ENCODE measurements at regions not wholly inside any gene's neighbourhood (a gene's known extent, or its start where the extent isn't known, plus 50 kb on each side); places are given as distances from the start of the nearest gene placed in this dataset.

DNA sequence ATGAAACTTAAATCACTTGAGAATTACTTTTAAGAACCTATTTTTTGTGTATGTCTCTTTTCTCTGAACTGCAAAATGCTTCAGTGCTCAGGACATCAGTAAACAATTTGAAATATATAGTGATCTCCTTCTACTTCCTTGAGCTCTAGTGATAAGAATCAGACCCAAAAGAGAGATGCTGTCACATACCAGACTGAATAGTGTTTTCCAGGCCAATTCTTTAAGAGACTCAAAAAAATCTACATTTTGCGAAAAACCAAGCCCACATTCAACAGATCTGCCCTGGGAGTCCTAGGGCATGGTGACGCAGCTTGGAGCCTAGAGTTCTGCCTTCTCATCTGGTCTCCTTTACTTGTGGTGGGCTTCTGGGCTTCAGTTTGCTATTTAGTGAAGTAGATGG is 72.1 kb upstream of the SLC13A1 start:
- Histone ChIP-seq H3K9ac (ENCODE audit: low read length) (no peak overlapping the region), H4K20me1 (ENCODE audit: insufficient read depth, low read length) (no peaks in the 10 kb centered on the region), H3K9me2 (ENCODE audit: low read depth, low read length) (no peaks in the 10 kb centered on the region), H2AFZ (ENCODE audit: low read length) (no peak overlapping the region), H3K79me2 (ENCODE audit: insufficient read depth, low read length) (no peaks in the 10 kb centered on the region), H3K27ac (ENCODE audit: low read depth, low read length, poor library complexity, severe bottlenecking) (no peak overlapping the region), H3K36me3 (ENCODE audit: insufficient read depth, low read length) (no peaks in the 10 kb centered on the region), H3K4me2 (ENCODE audit: low read length) (no peak overlapping the region), H3K9me3 (ENCODE audit: low read length) (no peaks in the 10 kb centered on the region), H3K27me3 (ENCODE audit: insufficient read depth, low read length) (no peaks in the 10 kb centered on the region), H3K4me1 (ENCODE audit: insufficient read depth, low read length, severe bottlenecking) (no peaks in the 10 kb centered on the region), H3K4me3 (ENCODE audit: low read depth, low read length, poor library complexity, severe bottlenecking) (no peak overlapping the region), H3F3A (ENCODE audit: insufficient read depth, low read length) (no peaks in the 10 kb centered on the region)
- no peak for TF ChIP-seq EZH2 (IDR thresholded peaks at IDR 0.05; ENCODE audit: borderline replicate concordance, low read length)
- TF ChIP-seq, protein P1, sequence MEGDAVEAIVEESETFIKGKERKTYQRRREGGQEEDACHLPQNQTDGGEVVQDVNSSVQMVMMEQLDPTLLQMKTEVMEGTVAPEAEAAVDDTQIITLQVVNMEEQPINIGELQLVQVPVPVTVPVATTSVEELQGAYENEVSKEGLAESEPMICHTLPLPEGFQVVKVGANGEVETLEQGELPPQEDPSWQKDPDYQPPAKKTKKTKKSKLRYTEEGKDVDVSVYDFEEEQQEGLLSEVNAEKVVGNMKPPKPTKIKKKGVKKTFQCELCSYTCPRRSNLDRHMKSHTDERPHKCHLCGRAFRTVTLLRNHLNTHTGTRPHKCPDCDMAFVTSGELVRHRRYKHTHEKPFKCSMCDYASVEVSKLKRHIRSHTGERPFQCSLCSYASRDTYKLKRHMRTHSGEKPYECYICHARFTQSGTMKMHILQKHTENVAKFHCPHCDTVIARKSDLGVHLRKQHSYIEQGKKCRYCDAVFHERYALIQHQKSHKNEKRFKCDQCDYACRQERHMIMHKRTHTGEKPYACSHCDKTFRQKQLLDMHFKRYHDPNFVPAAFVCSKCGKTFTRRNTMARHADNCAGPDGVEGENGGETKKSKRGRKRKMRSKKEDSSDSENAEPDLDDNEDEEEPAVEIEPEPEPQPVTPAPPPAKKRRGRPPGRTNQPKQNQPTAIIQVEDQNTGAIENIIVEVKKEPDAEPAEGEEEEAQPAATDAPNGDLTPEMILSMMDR (IDR thresholded peaks at IDR 0.05; ENCODE audit: low read length), result no peak

DNA sequence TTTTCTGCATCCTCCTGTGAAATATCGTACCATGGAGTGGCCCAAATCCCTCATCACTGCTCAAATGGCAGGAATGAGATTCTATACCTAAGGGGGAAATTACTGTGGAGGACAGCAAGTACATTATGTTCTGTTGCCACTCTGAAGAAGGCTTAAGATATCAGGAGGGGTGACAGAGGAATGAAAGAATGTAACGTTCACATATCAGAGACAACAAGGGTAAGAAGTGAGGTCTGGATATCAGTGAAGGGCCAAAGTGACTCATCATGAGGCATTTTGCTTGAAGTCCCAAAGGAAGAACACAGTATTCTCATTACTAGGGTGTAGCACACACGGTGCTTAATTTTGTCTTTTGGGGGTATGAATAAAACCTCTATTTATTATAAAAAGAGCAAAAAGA is 71.5 kb upstream of the SLC13A1 start:
- no peak for TF ChIP-seq EZH2 (IDR thresholded peaks at IDR 0.05; ENCODE audit: borderline replicate concordance, low read length)
- TF ChIP-seq, protein P1 (IDR thresholded peaks at IDR 0.05; ENCODE audit: low read length), result no peak
- Histone ChIP-seq H3K27me3 (ENCODE audit: insufficient read depth, low read length) (no peaks in the 10 kb centered on the region), H2AFZ (ENCODE audit: low read length) (no peak overlapping the region), H3K9me2 (ENCODE audit: low read depth, low read length) (no peaks in the 10 kb centered on the region), H3K4me3 (ENCODE audit: low read depth, low read length, poor library complexity, severe bottlenecking) (no peak overlapping the region), H3F3A (ENCODE audit: insufficient read depth, low read length) (no peaks in the 10 kb centered on the region), H3K4me1 (ENCODE audit: insufficient read depth, low read length, severe bottlenecking) (no peaks in the 10 kb centered on the region), H3K27ac (ENCODE audit: low read depth, low read length, poor library complexity, severe bottlenecking) (no peak overlapping the region), H3K9me3 (ENCODE audit: low read length) (no peaks in the 10 kb centered on the region), H3K36me3 (ENCODE audit: insufficient read depth, low read length) (no peaks in the 10 kb centered on the region), H4K20me1 (ENCODE audit: insufficient read depth, low read length) (no peaks in the 10 kb centered on the region), H3K9ac (ENCODE audit: low read length) (no peak overlapping the region), H3K79me2 (ENCODE audit: insufficient read depth, low read length) (no peaks in the 10 kb centered on the region), H3K4me2 (ENCODE audit: low read length) (no peak overlapping the region)

DNA sequence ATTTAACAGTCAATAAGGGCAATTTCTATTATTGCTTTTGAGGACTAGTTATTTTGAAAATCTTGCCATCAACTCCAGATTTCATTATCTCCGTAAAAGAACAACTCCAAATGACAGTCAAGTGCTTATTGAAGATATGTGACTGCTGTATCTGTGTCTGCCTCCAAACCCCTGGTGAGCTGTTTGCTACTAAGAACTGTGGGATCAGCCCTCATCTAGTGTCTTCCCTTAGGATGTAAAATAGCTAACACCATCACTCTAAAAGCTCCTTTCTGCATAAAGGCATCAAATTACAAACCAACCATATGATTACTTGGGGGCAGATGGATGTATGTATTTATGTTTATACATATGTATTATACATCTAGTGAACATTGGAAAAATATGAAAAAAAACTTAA is 70.8 kb upstream of the SLC13A1 start:
- H3K9me3 ChIP-seq (ENCODE audit: low read length), result no peaks in the 10 kb centered on the region
- H2AFZ ChIP-seq (ENCODE audit: low read length), result no peak overlapping the region
- no peaks in the 10 kb centered on the region for H3K36me3 ChIP-seq (ENCODE audit: insufficient read depth, low read length)
- no peak overlapping the region for H3K9ac ChIP-seq (ENCODE audit: low read length)
- H3K4me3 ChIP-seq (ENCODE audit: low read depth, low read length, poor library complexity, severe bottlenecking), result no peak overlapping the region
- H3K27ac ChIP-seq (ENCODE audit: low read depth, low read length, poor library complexity, severe bottlenecking), result no peak overlapping the region
- no peaks in the 10 kb centered on the region for H3K9me2 ChIP-seq (ENCODE audit: low read depth, low read length)
- H3K4me1 ChIP-seq (ENCODE audit: insufficient read depth, low read length, severe bottlenecking), result no peaks in the 10 kb centered on the region
- TF ChIP-seq EZH2 (IDR thresholded peaks at IDR 0.05; ENCODE audit: borderline replicate concordance, low read length), result no peak
- TF ChIP-seq, protein P1 (IDR thresholded peaks at IDR 0.05; ENCODE audit: low read length), result no peak
- H3K4me2 ChIP-seq (ENCODE audit: low read length), result no peak overlapping the region
- no peaks in the 10 kb centered on the region for H4K20me1 ChIP-seq (ENCODE audit: insufficient read depth, low read length)
- no peaks in the 10 kb centered on the region for H3F3A ChIP-seq (ENCODE audit: insufficient read depth, low read length)
- H3K27me3 ChIP-seq (ENCODE audit: insufficient read depth, low read length), result no peaks in the 10 kb centered on the region
- no peaks in the 10 kb centered on the region for H3K79me2 ChIP-seq (ENCODE audit: insufficient read depth, low read length)

All from OCI-LY1 (cell line).